Heart left ventricle (tissue), 16 donors: ENCODE measurements at regions not wholly inside any gene's neighbourhood (a gene's known extent, or its start where the extent isn't known, plus 50 kb on each side); places are given as distances from the start of the nearest gene placed in this dataset.

Experiments used
- ATAC-seq, 4 donors: fragments of 200-7000 bp; cut with Tn5 transposase; one replicate each; pipeline ENCODE4 v1.9.1; 2020 to 2022; ENCODE audit warnings: moderate library complexity in 4 of 4, mild to moderate bottlenecking in 3 of 4, moderate number of reproducible peaks in 1 of 4
- DNase-seq, 5 donors: peaks; one replicate each; pipeline ENCODE4 v3.0.0-alpha.2; 2020
- H3K27ac ChIP-seq, 12 donors: fragments of 200-600 bp; sonication (generic) in 4 of 12; one replicate each; pipeline versions ENCODE4 v1.5.0 to v1.8.0; 2016 to 2022; ENCODE audit warnings: mild to moderate bottlenecking in 2 of 12
- H3K27me3 ChIP-seq, 9 donors: fragments of 200-600 bp; sonication (generic) in 2 of 9; one replicate each; pipeline versions ENCODE4 v1.5.1 to v1.8.0; 2016 to 2022; ENCODE audit warnings: mild to moderate bottlenecking in 3 of 9
- H3K36me3 ChIP-seq, 9 donors: fragments of 200-600 bp; sonication (generic) in 2 of 9; one replicate each; pipeline versions ENCODE4 v1.5.0 to v1.8.0; 2018 to 2022; ENCODE audit warnings: mild to moderate bottlenecking in 2 of 9
- H3K4me1 ChIP-seq, 12 donors: fragments of 200-600 bp; sonication (generic) in 4 of 12; one replicate each; pipeline versions ENCODE4 v1.5.0 to v1.8.0; 2016 to 2022; ENCODE audit warnings: mild to moderate bottlenecking in 3 of 12
- H3K4me3 ChIP-seq, 12 donors: fragments of 200-600 bp; sonication (generic) in 4 of 12; one replicate each; pipeline versions ENCODE4 v1.5.0 to v1.8.0; 2017 to 2022; ENCODE audit warnings: mild to moderate bottlenecking in 9 of 12, moderate library complexity in 4 of 12
- H3K9me3 ChIP-seq, 12 donors: fragments of 200-600 bp; sonication (generic) in 4 of 12; one replicate each; pipeline versions ENCODE4 v1.5.0 to v1.8.0; 2016 to 2022; ENCODE audit warnings: mild to moderate bottlenecking in 1 of 12
- POLR2A ChIP-seq, 2 donors: fragments of 450-650 bp; IDR thresholded peaks; one replicate each; pipeline ENCODE4 v1.6.1; 2017; ENCODE audit warnings: antibody characterized with exemption in 2 of 2, mild to moderate bottlenecking in 2 of 2, moderate library complexity in 2 of 2
- WGBS, 4 donors: extraction: QIAGEN DNeasy Blood & Tissue Kit in 2 of 4; methylation state at CpG; one replicate each; pipeline versions ENCODE4 v1.1.5 to v1.1.7; 2013 to 2018; 5-methylcytosine and 5-hydroxymethylcytosine counted together
- intact Hi-C, 10 donors: fragments of 100-400 bp; cut with DNase I; formaldehyde crosslinking; loops; one replicate each; pipeline versions ENCODE4 v1.11.1 to v1.14.2; 2022
- TF ChIP-seq, protein P1 (sequence below), 12 donors: fragments of 200-600 bp; sonication (generic) in 4 of 12; IDR thresholded peaks; one replicate each; pipeline versions ENCODE4 v1.5.0 to v1.8.0; 2018 to 2022; ENCODE audit warnings: antibody characterized with exemption in 12 of 12, mild to moderate bottlenecking in 5 of 12
- donor health status: ischemic (EF 13 %, LVEDD 7.1; RV severe dilation, severe dysfunction).
- donor health status: healthy with polysubstance abuse.
- donor health status: DM: no; HTN: yes; CAD: no.
- donor health status: DM: no; HTN: no; CAD: no.
- donor health status: ischemic (EF 25% LVEDD 6.9; RV normal size, moderate dysfunction).
- donor health status: ischemic (EF 25% LVEDD 5.7; RV mildly dilated, moderate dysfunction).
- donor health status: healthy.
- donor health status: DM: yes; HTN: yes; CAD: no.
- donor health status: ischemic (EF 35%, LVEDD 5.7; RV mildly dilated, moderate dysfunction).
- donor health status: nonischemic (EF 11% LVEDD 7.7; RV severe dilation, severe dysfunction).
- donor health status: DM: yes; HTN: yes; CAD: no.
- donor health status: PGD.
- donor health status: ischemic (EF 29% LVEDD 5.4; RV normal size, mild dysfunction).
- donor health status: nonischemic (EF 23%, LVEDD 6.1; RV moderate dilation, normal function).

DNA sequence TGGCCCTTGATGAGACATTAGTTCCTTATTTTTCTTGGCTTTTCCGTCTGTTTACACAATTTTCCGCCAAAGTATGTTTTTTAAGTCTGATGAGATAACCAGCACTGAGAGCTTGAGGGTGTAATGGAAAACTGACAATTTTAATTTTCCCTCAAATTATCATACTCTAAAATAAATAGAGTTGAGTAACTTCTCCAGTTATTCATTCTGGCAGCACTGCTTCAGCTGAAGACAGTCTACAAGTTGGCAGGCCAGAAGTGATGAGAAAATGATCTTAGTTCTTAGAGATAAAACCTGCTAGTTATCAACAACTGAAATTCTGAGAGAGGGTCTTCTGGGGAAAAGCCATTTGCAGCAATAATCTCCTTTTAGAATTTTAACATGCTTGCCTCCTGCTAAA is 241.6 kb upstream of the TET2 start:
- Histone ChIP-seq H3K9me3 (no peaks in the 10 kb centered on the region), H3K36me3 (no peaks in the 10 kb centered on the region), H3K4me3 (no peak overlapping the region), H3K27ac (no peak overlapping the region), H3K4me1 (no peaks in the 10 kb centered on the region), H3K27me3 (peaks cover 0 to 3% (median 0%) of the 10 kb centered on the region in 9 donors)
- TF ChIP-seq, protein P1, sequence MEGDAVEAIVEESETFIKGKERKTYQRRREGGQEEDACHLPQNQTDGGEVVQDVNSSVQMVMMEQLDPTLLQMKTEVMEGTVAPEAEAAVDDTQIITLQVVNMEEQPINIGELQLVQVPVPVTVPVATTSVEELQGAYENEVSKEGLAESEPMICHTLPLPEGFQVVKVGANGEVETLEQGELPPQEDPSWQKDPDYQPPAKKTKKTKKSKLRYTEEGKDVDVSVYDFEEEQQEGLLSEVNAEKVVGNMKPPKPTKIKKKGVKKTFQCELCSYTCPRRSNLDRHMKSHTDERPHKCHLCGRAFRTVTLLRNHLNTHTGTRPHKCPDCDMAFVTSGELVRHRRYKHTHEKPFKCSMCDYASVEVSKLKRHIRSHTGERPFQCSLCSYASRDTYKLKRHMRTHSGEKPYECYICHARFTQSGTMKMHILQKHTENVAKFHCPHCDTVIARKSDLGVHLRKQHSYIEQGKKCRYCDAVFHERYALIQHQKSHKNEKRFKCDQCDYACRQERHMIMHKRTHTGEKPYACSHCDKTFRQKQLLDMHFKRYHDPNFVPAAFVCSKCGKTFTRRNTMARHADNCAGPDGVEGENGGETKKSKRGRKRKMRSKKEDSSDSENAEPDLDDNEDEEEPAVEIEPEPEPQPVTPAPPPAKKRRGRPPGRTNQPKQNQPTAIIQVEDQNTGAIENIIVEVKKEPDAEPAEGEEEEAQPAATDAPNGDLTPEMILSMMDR (IDR thresholded peaks at IDR 0.05): no peak
- no peak for TF ChIP-seq POLR2A (IDR thresholded peaks at IDR 0.05)
- ATAC-seq (no peak), DNase-seq (no peak)
- WGBS, 4 donors: 58 to 76% (median 66%) methylated on average over 2 of the region's 2 CpGs
- intact Hi-C loops: no loop called here

DNA sequence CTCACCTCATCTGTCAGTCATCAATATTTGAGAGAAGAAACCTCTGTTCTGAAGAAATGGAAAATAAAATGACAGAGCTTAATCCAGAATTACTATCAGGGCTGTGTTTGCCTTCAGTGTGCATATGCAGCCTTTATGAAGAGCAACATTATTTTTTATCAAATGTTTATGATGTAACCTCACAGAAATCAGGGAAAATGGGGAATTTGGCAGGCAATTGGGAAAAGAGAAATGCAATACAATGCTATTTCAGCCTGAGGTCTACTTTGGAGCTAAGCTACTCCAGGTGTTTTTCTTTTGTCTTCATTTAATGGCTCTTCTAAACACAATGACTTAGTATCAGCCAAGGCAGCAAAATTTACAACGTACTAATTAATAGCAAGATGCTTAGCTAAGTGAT is 241.1 kb upstream of the TET2 start:
- no peaks in the 10 kb centered on the region for H3K4me1 ChIP-seq
- H3K27me3 ChIP-seq: peaks cover 0 to 3% (median 0%) of the 10 kb centered on the region in 9 donors
- ATAC-seq (no peak), DNase-seq (no peak)
- H3K27ac ChIP-seq: no peak overlapping the region
- no peaks in the 10 kb centered on the region for H3K9me3 ChIP-seq
- intact Hi-C loops: no loop called here
- no peak for TF ChIP-seq POLR2A (IDR thresholded peaks at IDR 0.05)
- TF ChIP-seq, protein P1 (IDR thresholded peaks at IDR 0.05): no peak
- H3K36me3 ChIP-seq: no peaks in the 10 kb centered on the region
- H3K4me3 ChIP-seq: no peak overlapping the region
- WGBS, 4 donors: 46 to 65% (median 55%) methylated on average over 1 of the region's 1 CpG

DNA sequence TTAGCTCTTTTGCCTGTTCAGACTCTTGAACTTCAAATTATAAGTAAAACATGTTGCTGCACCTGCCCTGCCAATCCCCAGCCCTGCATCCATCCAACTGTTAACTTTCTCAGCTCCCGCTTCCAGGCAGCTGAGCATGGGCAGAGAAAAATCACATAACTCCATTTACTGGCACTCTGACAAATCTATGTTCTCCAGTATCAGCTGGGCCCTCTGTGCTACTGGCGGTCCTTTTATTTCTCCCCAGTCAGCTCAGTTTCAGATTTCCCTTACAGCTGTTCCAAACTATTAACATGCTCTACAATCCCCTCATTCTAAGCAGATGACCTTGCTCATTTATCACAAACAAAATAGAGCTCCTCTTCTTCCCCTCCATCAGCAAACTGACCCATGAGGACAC is 240.4 kb upstream of the TET2 start:
- no peaks in the 10 kb centered on the region for H3K36me3 ChIP-seq
- H3K27ac ChIP-seq: no peak overlapping the region
- no peaks in the 10 kb centered on the region for H3K4me1 ChIP-seq
- DNase-seq: no peak
- peaks cover 0 to 3% (median 0%) of the 10 kb centered on the region in 9 donors for H3K27me3 ChIP-seq
- intact Hi-C loops: no loop called here
- H3K9me3 ChIP-seq: no peaks in the 10 kb centered on the region
- TF ChIP-seq POLR2A (IDR thresholded peaks at IDR 0.05): no peak
- TF ChIP-seq, protein P1 (IDR thresholded peaks at IDR 0.05): no peak
- 23 to 37% (median 30%) methylated on average over 2 of the region's 2 CpGs for WGBS, 4 donors
- no peak overlapping the region for H3K4me3 ChIP-seq
- ATAC-seq: peak in 1 of 4 donors; percentile 44

DNA sequence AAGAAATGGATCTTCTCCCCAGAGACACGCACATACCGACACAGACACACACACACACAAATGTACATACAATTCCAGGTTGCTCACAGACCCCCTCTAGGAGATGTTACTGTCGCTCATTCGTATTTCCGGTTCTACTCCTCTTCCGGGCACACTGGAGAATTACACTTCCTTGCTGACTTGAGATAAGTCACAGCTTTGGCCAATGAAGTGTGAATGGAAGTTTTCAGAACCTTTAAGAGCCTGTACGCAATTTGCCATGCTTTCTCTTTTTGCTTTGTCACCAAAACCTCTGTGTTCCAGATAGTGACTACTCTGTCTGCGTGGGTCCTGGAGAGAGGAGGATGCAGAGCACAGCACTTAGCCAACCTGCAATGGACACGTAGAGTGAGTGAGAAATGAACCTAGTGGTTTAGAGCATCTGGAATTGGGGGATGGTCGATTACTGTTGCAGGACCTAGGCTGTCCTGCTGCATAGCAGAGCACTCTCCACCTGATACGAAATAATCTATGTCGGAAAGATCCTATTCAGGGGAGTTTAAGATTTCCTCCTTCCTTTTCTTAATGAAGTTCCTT is 239.5 kb upstream of the TET2 start:
- Histone ChIP-seq H3K4me3 (no peak overlapping the region), H3K9me3 (no peaks in the 10 kb centered on the region), H3K36me3 (no peaks in the 10 kb centered on the region), H3K27me3 (peaks cover 0 to 3% (median 0%) of the 10 kb centered on the region in 9 donors), H3K27ac (no peak overlapping the region), H3K4me1 (no peaks in the 10 kb centered on the region)
- TF ChIP-seq, protein P1 (IDR thresholded peaks at IDR 0.05): no peak
- TF ChIP-seq POLR2A (IDR thresholded peaks at IDR 0.05): no peak
- WGBS, 4 donors: 58 to 68% (median 64%) methylated on average over 12 of the region's 12 CpGs
- ATAC-seq (no peak), DNase-seq (no peak)
- intact Hi-C loops: no loop called here
